Endothelial cell of umbilical vein (primary cell): ENCODE measurements at regions not wholly inside any gene's neighbourhood (a gene's known extent, or its start where the extent isn't known, plus 50 kb on each side); places are given as distances from the start of the nearest gene placed in this dataset.

ENCODE experiments used
- BruUV-seq: library from RNA; stranded (reverse); fragments of 400-500 nt; replicated peaks from 2 replicates; lab custom pipeline; 2021; lab: Mats Ljungman, UMichigan
- CTCF ChIA-PET: fragments of 300-600, 350-600 bp; sonication (Branson Sonifier 250); formaldehyde crosslinking; loops from one replicate; lab custom pipeline; 2021; ENCODE audit warnings: antibody characterized with exemption, inconsistent platforms; lab: Charles Lee
- POLR2A ChIA-PET: fragments of 300-600, 350-600 bp; sonication (Branson Sonifier 250); formaldehyde crosslinking; loops from one replicate; lab custom pipeline; 2021; ENCODE audit warnings: antibody characterized with exemption, inconsistent platforms; lab: Charles Lee
- DNase-seq: peaks from one replicate; pipeline ENCODE4 v3.0.0-alpha.2; 2011; ENCODE audit warnings: low read depth, low spot score
- FAIRE-seq: peaks from 2 replicates; lab custom pipeline; 2011; peaks lifted over from hg19 to GRCh38; lab: Jason Lieb, UNC
- H2AFZ ChIP-seq: 2 replicates; pipeline ENCODE4 v1.6.0; 2012; ENCODE audit warnings: low read depth, low read length, control low read depth, inconsistent platforms
- H3K27ac ChIP-seq: 2 replicates; pipeline ENCODE4 v1.5.1; 2011; ENCODE audit warnings: low read depth, mild to moderate bottlenecking, control low read depth, low read length, moderate library complexity; ENCODE audit not compliant: insufficient read depth
- H3K27me3 ChIP-seq, 2 experiments: 2 replicates each; pipeline versions ENCODE4 v1.6.0 to v1.6.1; 2011; ENCODE audit warnings: low read length in 2 of 2, mixed read lengths in 1 of 2; ENCODE audit not compliant: control insufficient read depth in 2 of 2, insufficient read depth in 2 of 2
- H3K36me3 ChIP-seq, 2 experiments: 2 replicates in 1 of 2; 3 replicates in 1 of 2; pipeline ENCODE4 v1.5.1; 2011; ENCODE audit warnings: low read length in 2 of 2, mild to moderate bottlenecking in 1 of 2, moderate library complexity in 1 of 2; ENCODE audit not compliant: control insufficient read depth in 2 of 2, insufficient read depth in 2 of 2; ENCODE audit errors: extremely low read depth in 1 of 2
- H3K4me1 ChIP-seq: 3 replicates; pipeline ENCODE4 v1.5.1; 2011; ENCODE audit warnings: mild to moderate bottlenecking, low read length; ENCODE audit not compliant: control insufficient read depth, insufficient read depth; ENCODE audit errors: extremely low read depth
- H3K4me2 ChIP-seq: 2 replicates; pipeline ENCODE4 v1.6.1; 2011; ENCODE audit warnings: low read length, control low read depth, mixed read lengths; ENCODE audit not compliant: insufficient read depth
- H3K4me3 ChIP-seq, 3 experiments: fragments of 200-600 bp in 1 of 3; sonication (generic), shearing (Covaris generic) in 1 of 3; replicated peaks in 1 of 3; 2 replicates each; pipeline ENCODE4 v1.5.1; 2011 to 2016; ENCODE audit warnings: control low read depth in 3 of 3, low read length in 3 of 3, mild to moderate bottlenecking in 2 of 3, inconsistent platforms in 1 of 3, low read depth in 1 of 3, moderate library complexity in 1 of 3; ENCODE audit not compliant: insufficient read depth in 1 of 3
- H3K79me2 ChIP-seq: 2 replicates; pipeline ENCODE4 v1.6.0; 2012; ENCODE audit warnings: low read length, inconsistent platforms; ENCODE audit not compliant: control insufficient read depth, insufficient read depth
- H3K9ac ChIP-seq: replicated peaks from 2 replicates; pipeline ENCODE3; 2011; ENCODE audit warnings: low read length, control low read depth; ENCODE audit not compliant: insufficient read depth; ENCODE audit errors: extremely low read depth
- H3K9me1 ChIP-seq: replicated peaks from 3 replicates; pipeline ENCODE4 v1.6.0; 2011; ENCODE audit warnings: mild to moderate bottlenecking, low read length; ENCODE audit not compliant: control insufficient read depth, insufficient read depth; ENCODE audit errors: extremely low read depth
- H3K9me3 ChIP-seq: replicated peaks from 2 replicates; pipeline ENCODE4 v1.5.1; 2012; ENCODE audit warnings: low read length, inconsistent platforms; ENCODE audit not compliant: control insufficient read depth, insufficient read depth
- H4K20me1 ChIP-seq: replicated peaks from 2 replicates; pipeline ENCODE3; 2011; ENCODE audit warnings: mild to moderate bottlenecking, low read length; ENCODE audit not compliant: control insufficient read depth, insufficient read depth; ENCODE audit errors: extremely low read depth
- CTCF ChIP-seq, 2 donors: IDR thresholded peaks; 1 replicate in 1 of 2; 2 replicates in 1 of 2; pipeline ENCODE4 v1.5.1; 2011; ENCODE audit warnings: low read length in 2 of 2, mild to moderate bottlenecking in 2 of 2, moderate library complexity in 2 of 2, control low read depth in 1 of 2, inconsistent platforms in 1 of 2, low read depth in 1 of 2; ENCODE audit not compliant: insufficient read depth in 1 of 2; ENCODE audit errors: extremely low read depth in 1 of 2
- EZH2 ChIP-seq: IDR thresholded peaks from 2 replicates; pipeline ENCODE4 v1.6.1; 2012; ENCODE audit warnings: borderline replicate concordance, low read depth, mild to moderate bottlenecking, moderate library complexity, low read length, inconsistent platforms; ENCODE audit not compliant: severe bottlenecking
- FOS ChIP-seq: IDR thresholded peaks from 2 replicates; pipeline ENCODE4 v1.6.1; 2011; ENCODE audit warnings: mild to moderate bottlenecking, low read length, moderate library complexity, borderline replicate concordance; ENCODE audit not compliant: insufficient read depth
- GATA2 ChIP-seq: IDR thresholded peaks from 2 replicates; pipeline ENCODE4 v1.7.0; 2011; ENCODE audit warnings: low read depth, mild to moderate bottlenecking, moderate library complexity, mixed read lengths, low read length; ENCODE audit not compliant: insufficient read length, insufficient read depth
- JUN ChIP-seq: IDR thresholded peaks from 2 replicates; pipeline ENCODE4 v1.6.1; 2011; ENCODE audit warnings: borderline replicate concordance, low read depth; ENCODE audit not compliant: insufficient read length, insufficient read depth
- MAX ChIP-seq: IDR thresholded peaks from 2 replicates; pipeline ENCODE4 v1.6.1; 2011; ENCODE audit not compliant: insufficient read depth, insufficient read length
- MYC ChIP-seq: IDR thresholded peaks from one replicate; pipeline ENCODE4 v1.6.1; 2011; ENCODE audit warnings: mild to moderate bottlenecking, low read depth, low read length
- POLR2A ChIP-seq: IDR thresholded peaks from 2 replicates; pipeline ENCODE4 v1.6.1; 2012; ENCODE audit warnings: low read depth, mild to moderate bottlenecking, control low read depth, low read length
- POLR2AphosphoS5 ChIP-seq: IDR thresholded peaks from 2 replicates; pipeline ENCODE4 v1.6.1; 2012; ENCODE audit warnings: low read depth, mild to moderate bottlenecking, control low read depth, low read length, moderate library complexity; ENCODE audit not compliant: insufficient read depth
- dilution Hi-C: fragments of 300-500 bp; cut with MboI; formaldehyde crosslinking; loops from one replicate; pipeline ENCODE4 v1.15.0; 2019; ENCODE audit warnings: low sequenced_read_pairs; ENCODE audit not compliant: extremely low pct_ligation_motif_present
- intact Hi-C: fragments of 100-400 bp; cut with micrococcal nuclease; formaldehyde crosslinking; loops from one replicate; pipeline ENCODE4 v1.10.0; 2022

- ChIA-PET CTCF (interaction anchor here (1.2 kb wide), 1 partner anchor 11 kb away, joined by 3 read pairs; no protein-coding TSS in a partner anchor), POLR2A (no interaction called here)
- H3K27me3 ChIP-seq = no peaks in the 10 kb centered on the region
- BruUV-seq = no TSS peak
- H3K9ac ChIP-seq = no peak overlapping the region
- no peak overlapping the region for H3K4me3 ChIP-seq
- no peak overlapping the region for H3K4me2 ChIP-seq
- intact Hi-C loops = no loop called here
- no peak overlapping the region for H2AFZ ChIP-seq
- TF ChIP-seq EZH2 (no peak), FOS (no peak), JUN (no peak), POLR2A (no peak), MYC (no peak), CTCF (IDR thresholded peaks at IDR 0.05; ENCODE audit: extremely low read depth in 1 of 2, insufficient read depth in 1 of 2, low read depth in 1 of 2, low read length in 2 of 2) (no peak), POLR2AphosphoS5 (no peak), GATA2 (no peak), MAX (no peak)
- dilution Hi-C loops = no loop called here
- H3K36me3 ChIP-seq = no peaks in the 10 kb centered on the region
- no peaks in the 10 kb centered on the region for H4K20me1 ChIP-seq
- FAIRE-seq (no peak), DNase-seq (no peak)
- no peak overlapping the region for H3K27ac ChIP-seq
- no peaks in the 10 kb centered on the region for H3K9me3 ChIP-seq
- H3K4me1 ChIP-seq = no peaks in the 10 kb centered on the region
- H3K79me2 ChIP-seq = no peaks in the 10 kb centered on the region
- H3K9me1 ChIP-seq = no peaks in the 10 kb centered on the region
Observed at GRCh38 chr13:104297075-104297474, 1230.9 kb upstream of the SLC10A2 start.
